AG09319 (cell line): ENCODE measurements at regions not wholly inside any gene's neighbourhood (a gene's known extent, or its start where the extent isn't known, plus 50 kb on each side); places are given as distances from the start of the nearest gene placed in this dataset.

Experiments used
- DNase-seq: peaks from one replicate; pipeline ENCODE4 v3.0.0-alpha.2; 2010; ENCODE audit warnings: low read depth; ENCODE audit errors: extremely low read depth
- TF ChIP-seq, protein P1 (sequence below): IDR thresholded peaks from 2 replicates; pipeline ENCODE4 v1.5.1; 2011; ENCODE audit warnings: low read depth, mild to moderate bottlenecking, inconsistent platforms, low read length, moderate library complexity

DNA sequence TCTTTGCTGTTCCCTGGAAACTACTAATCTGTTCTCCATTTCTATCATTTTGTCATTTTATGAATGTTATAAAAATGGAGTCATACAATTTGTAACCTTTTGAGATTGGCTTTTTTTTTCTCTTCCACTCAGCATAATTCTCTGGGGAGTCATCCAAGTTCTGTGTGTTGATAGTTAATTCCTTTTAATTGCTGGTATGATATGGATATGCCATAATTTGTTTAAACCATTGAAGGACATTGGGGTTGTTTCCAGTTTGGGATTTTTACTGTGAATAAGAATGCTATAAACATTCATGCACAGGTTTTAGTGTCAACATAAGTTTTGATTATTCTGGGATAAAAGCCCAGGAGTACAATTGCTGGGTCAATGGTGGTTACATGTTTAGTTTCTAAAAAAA, 279.4 kb downstream of the WNT5A start:
- no peak for DNase-seq
- TF ChIP-seq, protein P1, sequence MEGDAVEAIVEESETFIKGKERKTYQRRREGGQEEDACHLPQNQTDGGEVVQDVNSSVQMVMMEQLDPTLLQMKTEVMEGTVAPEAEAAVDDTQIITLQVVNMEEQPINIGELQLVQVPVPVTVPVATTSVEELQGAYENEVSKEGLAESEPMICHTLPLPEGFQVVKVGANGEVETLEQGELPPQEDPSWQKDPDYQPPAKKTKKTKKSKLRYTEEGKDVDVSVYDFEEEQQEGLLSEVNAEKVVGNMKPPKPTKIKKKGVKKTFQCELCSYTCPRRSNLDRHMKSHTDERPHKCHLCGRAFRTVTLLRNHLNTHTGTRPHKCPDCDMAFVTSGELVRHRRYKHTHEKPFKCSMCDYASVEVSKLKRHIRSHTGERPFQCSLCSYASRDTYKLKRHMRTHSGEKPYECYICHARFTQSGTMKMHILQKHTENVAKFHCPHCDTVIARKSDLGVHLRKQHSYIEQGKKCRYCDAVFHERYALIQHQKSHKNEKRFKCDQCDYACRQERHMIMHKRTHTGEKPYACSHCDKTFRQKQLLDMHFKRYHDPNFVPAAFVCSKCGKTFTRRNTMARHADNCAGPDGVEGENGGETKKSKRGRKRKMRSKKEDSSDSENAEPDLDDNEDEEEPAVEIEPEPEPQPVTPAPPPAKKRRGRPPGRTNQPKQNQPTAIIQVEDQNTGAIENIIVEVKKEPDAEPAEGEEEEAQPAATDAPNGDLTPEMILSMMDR: no peak

DNA sequence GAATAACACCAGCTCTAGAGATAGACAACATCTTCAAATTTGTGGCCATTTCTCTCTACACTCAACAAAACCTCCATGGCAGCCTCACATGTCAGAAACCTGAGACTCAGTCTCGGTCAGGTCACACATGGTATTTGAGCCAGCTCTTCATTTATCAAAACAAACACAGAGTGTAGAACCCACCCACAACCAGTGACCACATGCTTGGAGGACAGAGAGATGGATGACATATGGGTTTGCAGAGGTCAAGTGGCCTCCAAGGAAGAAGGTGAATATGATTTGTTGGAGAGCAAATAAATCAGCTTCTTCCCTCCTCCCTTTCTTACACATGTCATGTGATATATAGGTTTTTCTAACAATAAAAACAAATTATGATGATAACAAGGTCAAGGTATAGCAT, 278.1 kb upstream of the LRTM1 start:
- TF ChIP-seq, protein P1: no peak
- no peak for DNase-seq

DNA sequence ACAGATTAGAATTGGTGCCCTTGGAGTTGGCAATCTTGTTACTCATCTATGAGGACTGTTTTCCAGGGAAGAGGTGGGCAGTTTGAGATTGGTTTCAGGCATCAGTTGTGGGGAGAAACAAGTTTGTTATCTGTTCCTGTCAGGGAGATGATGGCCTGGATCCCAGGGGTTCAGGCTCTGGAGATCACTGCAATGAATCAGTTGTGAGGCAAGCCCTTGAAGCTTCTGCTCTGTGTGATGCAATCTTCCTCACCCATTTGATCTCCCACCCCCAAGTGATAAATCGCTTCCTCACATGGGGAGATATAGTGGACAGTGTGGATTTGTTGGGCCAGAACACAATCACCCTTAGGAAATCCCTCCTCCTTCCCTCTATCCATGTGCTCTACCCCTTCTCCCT, 276.6 kb upstream of the LRTM1 start:
- DNase-seq: no peak
- TF ChIP-seq, protein P1: no peak

DNA sequence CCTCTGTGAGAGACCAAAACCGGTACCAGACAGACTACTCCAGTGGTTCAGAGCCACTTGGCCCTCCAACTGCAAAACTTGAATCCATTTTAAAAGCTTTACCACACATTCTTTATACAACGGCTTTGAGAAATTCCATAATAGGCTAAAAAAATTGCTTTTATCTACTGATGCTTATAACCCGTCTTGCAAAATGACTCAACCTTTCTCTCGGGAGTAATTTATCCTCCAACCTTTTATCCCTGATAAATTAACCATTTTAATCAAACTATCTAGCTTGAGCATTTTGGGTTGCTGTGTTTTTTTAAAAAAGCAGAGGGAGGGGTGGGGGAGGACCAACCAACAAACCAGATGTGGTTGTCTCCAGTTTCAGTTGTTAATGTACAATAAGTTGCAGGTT, 275.7 kb upstream of the LRTM1 start:
- TF ChIP-seq, protein P1: no peak
- DNase-seq: no peak

DNA sequence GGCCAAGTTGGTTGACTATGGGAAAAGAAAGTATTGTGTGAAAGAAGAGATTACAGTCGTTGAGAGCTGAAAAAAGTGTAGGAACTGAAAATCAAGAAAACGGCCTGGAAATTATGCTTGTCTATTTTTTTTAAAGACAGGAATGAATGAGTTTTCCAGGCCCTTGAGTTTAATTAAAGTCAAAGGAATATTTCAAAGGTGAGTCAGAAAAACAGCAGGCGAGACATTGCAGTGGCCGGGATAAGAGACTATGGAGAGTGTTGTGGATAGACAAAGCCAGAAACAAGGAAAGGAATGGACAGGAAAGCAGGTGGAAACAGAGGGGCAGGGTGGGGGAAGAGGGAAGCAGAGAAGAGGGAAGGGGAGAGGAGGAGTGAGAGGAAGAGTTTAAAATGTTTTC, 275.1 kb upstream of the LRTM1 start:
- TF ChIP-seq, protein P1: no peak
- no peak for DNase-seq

DNA sequence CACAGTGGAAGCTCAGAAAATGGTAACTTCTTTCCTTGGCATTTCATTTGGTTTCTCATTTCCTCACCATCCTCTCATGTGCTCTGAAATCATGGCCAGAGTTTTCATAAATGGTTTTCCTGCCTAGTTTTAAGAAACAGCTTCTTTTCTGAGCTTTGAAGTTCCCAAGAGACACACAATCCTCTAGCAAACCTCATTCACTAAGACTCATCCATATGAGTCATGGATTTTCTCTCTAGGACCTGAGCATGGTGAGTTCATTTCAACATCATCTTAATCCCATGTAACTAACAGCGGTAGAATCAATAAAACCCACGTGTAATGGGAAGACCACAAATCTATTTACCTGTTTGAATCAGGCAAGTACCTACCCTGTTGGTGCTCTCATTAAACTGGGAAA, 274.5 kb upstream of the LRTM1 start:
- TF ChIP-seq, protein P1: no peak

DNA sequence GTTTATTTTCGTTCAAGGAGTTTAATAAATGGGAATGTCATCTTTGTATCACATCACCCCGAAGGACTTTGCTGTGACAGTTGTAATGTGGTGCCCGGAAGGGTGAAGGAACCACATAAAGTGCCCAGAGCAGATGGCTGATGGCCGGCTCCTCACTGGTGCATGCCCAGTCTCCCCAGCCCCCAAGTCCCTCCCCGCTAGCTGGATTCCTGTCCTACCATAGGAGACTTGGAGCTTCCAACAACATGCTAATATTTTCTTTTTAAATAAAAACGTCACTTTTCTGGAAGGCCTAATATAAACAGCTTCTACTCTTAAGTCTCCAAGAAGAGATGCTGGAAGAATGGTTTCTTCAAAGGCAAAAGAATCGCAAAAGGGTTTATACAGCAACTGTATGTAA, 273.9 kb upstream of the LRTM1 start:
- TF ChIP-seq, protein P1: no peak
- no peak for DNase-seq

More for the DNA sequence above, 274.5 kb upstream of the LRTM1 start:
- DNase-seq: no peak
